Activated CD4-positive, alpha-beta T cell treated with anti-CD3 and anti-CD28 coated beads for 24 hours (primary cell): ENCODE measurements at regions not wholly inside any gene's neighbourhood (a gene's known extent, or its start where the extent isn't known, plus 50 kb on each side); places are given as distances from the start of the nearest gene placed in this dataset.

ENCODE experiments used
- DNase-seq, 2 donors: peaks; one replicate each; pipeline ENCODE4 v3.0.0-alpha.2; 2020; ENCODE audit warnings: low read depth in 2 of 2

GRCh38 chr1:175865041-175865766 lies 121.8 kb upstream of the TNR start:
- no peak for DNase-seq

GRCh38 chr1:175864625-175865024 lies 121.2 kb upstream of the TNR start:
- no peak for DNase-seq

- no peak for DNase-seq
Measured at GRCh38 chr1:175864183-175864582, 120.8 kb upstream of the TNR start.

GRCh38 chr1:175863299-175864050 lies 120.1 kb upstream of the TNR start:
- no peak for DNase-seq

- no peak for DNase-seq
Measured at GRCh38 chr1:175862408-175862807, 119.0 kb upstream of the TNR start.

- DNase-seq = no peak
Measured at GRCh38 chr1:175861626-175862367, 118.4 kb upstream of the TNR start.

GRCh38 chr1:175857756-175858155 lies 114.4 kb upstream of the TNR start:
- DNase-seq = no peak

GRCh38 chr1:175853681-175854080 lies 110.3 kb upstream of the TNR start:
- DNase-seq = no peak

GRCh38 chr1:175851749-175852148 lies 108.4 kb upstream of the TNR start:
- no peak for DNase-seq

GRCh38 chr1:175848329-175848728 lies 104.9 kb upstream of the TNR start:
- DNase-seq = no peak

GRCh38 chr1:175845985-175846384 lies 102.6 kb upstream of the TNR start:
- DNase-seq = no peak

GRCh38 chr1:175845338-175845737 lies 101.9 kb upstream of the TNR start:
- DNase-seq = no peak

GRCh38 chr1:175844877-175845276 lies 101.5 kb upstream of the TNR start:
- no peak for DNase-seq

- DNase-seq = no peak
Measured at GRCh38 chr1:175842550-175842949, 99.2 kb upstream of the TNR start.

GRCh38 chr1:175841738-175842187 lies 98.4 kb upstream of the TNR start:
- DNase-seq = no peak

GRCh38 chr1:175840787-175841186 lies 97.4 kb upstream of the TNR start:
- no peak for DNase-seq

- DNase-seq = no peak
Measured at GRCh38 chr1:175839779-175840669, 96.6 kb upstream of the TNR start.

- no peak for DNase-seq
Measured at GRCh38 chr1:175834597-175834996, 91.2 kb upstream of the TNR start.

- no peak for DNase-seq
Measured at GRCh38 chr1:175833951-175834350, 90.6 kb upstream of the TNR start.

GRCh38 chr1:175833502-175833901 lies 90.1 kb upstream of the TNR start:
- DNase-seq = no peak

GRCh38 chr1:175830500-175830899 lies 87.1 kb upstream of the TNR start:
- no peak for DNase-seq

GRCh38 chr1:175829845-175830244 lies 86.5 kb upstream of the TNR start:
- no peak for DNase-seq
